IPS-18c (cell line): ENCODE measurements at regions not wholly inside any gene's neighbourhood (a gene's known extent, or its start where the extent isn't known, plus 50 kb on each side); places are given as distances from the start of the nearest gene placed in this dataset.
A peak's percentile ranks its signal among the peaks of the same experiment; 100 is the strongest.
"Not testable (repeated sequence)": the region's sequence is repeated elsewhere in the genome, so short reads cannot be mapped to it uniquely, and the experiment has no call there.

ENCODE experiments used
- H3K4me3 ChIP-seq: 2 replicates; pipeline ENCODE4 v1.7.0; 2013; ENCODE audit warnings: low read depth, mild to moderate bottlenecking, low read length, moderate library complexity; ENCODE audit not compliant: insufficient read depth
- H3K9me3 ChIP-seq: one replicate; pipeline ENCODE4 v1.6.1; 2013; ENCODE audit warnings: mild to moderate bottlenecking, low read length, moderate library complexity; ENCODE audit not compliant: control insufficient read depth, insufficient read depth

GRCh38 chr4:15198070-15198727, 195.9 kb downstream of the CPEB2 start:
- H3K4me3 ChIP-seq, result 0 out of 2 replicates have a peak overlapping the region, but pooled peaks have one; percentile 4
- no peaks in the 10 kb centered on the region for H3K9me3 ChIP-seq

- Histone ChIP-seq H3K9me3 (peaks cover 2% of the 10 kb centered on the region), H3K4me3 (no peak overlapping the region)
These were observed 199.5 kb downstream of the CPEB2 start for GRCh38 chr4:15201782-15202181.

- Histone ChIP-seq H3K9me3 (peaks cover 4% of the 10 kb centered on the region), H3K4me3 (no peak overlapping the region)
These were observed 200.2 kb downstream of the CPEB2 start for GRCh38 chr4:15202481-15202880.

- H3K4me3 ChIP-seq, H3K9me3 ChIP-seq: not testable (repeated sequence)
These were observed 204.2 kb downstream of the CPEB2 start for GRCh38 chr4:15206526-15206925.

GRCh38 chr4:15213302-15213970, 211.2 kb downstream of the CPEB2 start:
- no peak overlapping the region for H3K4me3 ChIP-seq
- no peaks in the 10 kb centered on the region for H3K9me3 ChIP-seq

GRCh38 chr4:15215109-15215508, 212.7 kb upstream of the C1QTNF7 start:
- Histone ChIP-seq H3K4me3 (no peak overlapping the region), H3K9me3 (no peaks in the 10 kb centered on the region)

- no peak overlapping the region for H3K4me3 ChIP-seq
- H3K9me3 ChIP-seq, result no peaks in the 10 kb centered on the region
These were observed 201.6 kb upstream of the C1QTNF7 start for GRCh38 chr4:15226203-15226602.

GRCh38 chr4:15231265-15232091, 196.4 kb upstream of the C1QTNF7 start:
- H3K4me3 ChIP-seq, result no peak overlapping the region
- H3K9me3 ChIP-seq, result no peaks in the 10 kb centered on the region

GRCh38 chr4:15232366-15233263, 195.2 kb upstream of the C1QTNF7 start:
- H3K9me3 ChIP-seq, result no peaks in the 10 kb centered on the region
- H3K4me3 ChIP-seq, result no peak overlapping the region

GRCh38 chr4:15233264-15233597, 194.6 kb upstream of the C1QTNF7 start:
- H3K4me3 ChIP-seq, result no peak overlapping the region
- no peaks in the 10 kb centered on the region for H3K9me3 ChIP-seq

GRCh38 chr4:15233626-15234025, 194.2 kb upstream of the C1QTNF7 start:
- Histone ChIP-seq H3K4me3 (no peak overlapping the region), H3K9me3 (no peaks in the 10 kb centered on the region)

- no peak overlapping the region for H3K4me3 ChIP-seq
These were observed 193.5 kb upstream of the C1QTNF7 start for GRCh38 chr4:15234116-15234855.

GRCh38 chr4:15234856-15235126, 193.0 kb upstream of the C1QTNF7 start:
- no peak overlapping the region for H3K4me3 ChIP-seq

More at GRCh38 chr4:15234116-15234855, 193.5 kb upstream of the C1QTNF7 start:
- H3K9me3 ChIP-seq, result no peaks in the 10 kb centered on the region

GRCh38 chr4:15235135-15235534, 192.7 kb upstream of the C1QTNF7 start:
- no peak overlapping the region for H3K4me3 ChIP-seq
- no peaks in the 10 kb centered on the region for H3K9me3 ChIP-seq

More at GRCh38 chr4:15234856-15235126, 193.0 kb upstream of the C1QTNF7 start:
- H3K9me3 ChIP-seq, result no peaks in the 10 kb centered on the region

- no peaks in the 10 kb centered on the region for H3K9me3 ChIP-seq
These were observed 190.1 kb upstream of the C1QTNF7 start for GRCh38 chr4:15237648-15238230.

GRCh38 chr4:15238720-15239119, 189.1 kb upstream of the C1QTNF7 start:
- Histone ChIP-seq H3K4me3 (no peak overlapping the region), H3K9me3 (no peaks in the 10 kb centered on the region)

More at GRCh38 chr4:15237648-15238230, 190.1 kb upstream of the C1QTNF7 start:
- no peak overlapping the region for H3K4me3 ChIP-seq
